B cell (primary cell): ENCODE measurements at regions not wholly inside any gene's neighbourhood (a gene's known extent, or its start where the extent isn't known, plus 50 kb on each side); places are given as distances from the start of the nearest gene placed in this dataset.

Source experiments
- ATAC-seq: fragments of 200-7000 bp; cut with Tn5 transposase; one replicate; pipeline ENCODE4 v1.10.0; 2021; ENCODE audit warnings: low read depth, mild to moderate bottlenecking, moderate number of reproducible peaks, moderate library complexity
- CTCF ChIA-PET: fragments of 350-600 bp; sonication (Branson Sonifier 250); formaldehyde crosslinking; loops from one replicate; lab custom pipeline; 2021; ENCODE audit warnings: antibody characterized with exemption, inconsistent platforms; lab: Charles Lee
- POLR2A ChIA-PET: fragments of 350-600 bp; sonication (Branson Sonifier 250); formaldehyde crosslinking; loops from one replicate; lab custom pipeline; 2021; ENCODE audit warnings: antibody characterized with exemption; lab: Charles Lee
- DNase-seq: peaks from one replicate; pipeline ENCODE4 v3.0.0; 2013
- H2AFZ ChIP-seq: 2 replicates; pipeline ENCODE4 v1.6.1; 2012; ENCODE audit warnings: mild to moderate bottlenecking, low read depth, low read length; ENCODE audit not compliant: insufficient read depth, poor library complexity, severe bottlenecking
- H3K27ac ChIP-seq, 2 donors: 1 replicate in 1 of 2; 2 replicates in 1 of 2; pipeline ENCODE4 v1.5.1; 2012 to 2013; ENCODE audit warnings: low read length in 2 of 2, mild to moderate bottlenecking in 2 of 2, moderate library complexity in 1 of 2
- H3K27me3 ChIP-seq, 4 experiments: fragments of 200-600 bp in 1 of 4; sonication (generic) in 1 of 4; replicated peaks in 1 of 4; 1 replicate in 2 of 4; 2 replicates in 2 of 4; pipeline versions ENCODE4 v1.6.1 to v1.7.0; 2013 to 2016; ENCODE audit warnings: low read length in 3 of 4, mild to moderate bottlenecking in 2 of 4, mixed read lengths in 1 of 4, moderate library complexity in 1 of 4; ENCODE audit not compliant: insufficient read depth in 4 of 4, control insufficient read depth in 3 of 4; ENCODE audit errors: control extremely low read depth in 1 of 4
- H3K36me3 ChIP-seq, 2 experiments: replicated peaks in 1 of 2; 1 replicate in 1 of 2; 2 replicates in 1 of 2; pipeline versions ENCODE4 v1.6.1 to v1.7.1; 2013; ENCODE audit warnings: low read length in 1 of 2; ENCODE audit not compliant: insufficient read depth in 2 of 2, control insufficient read depth in 1 of 2; ENCODE audit errors: control extremely low read depth in 1 of 2, extremely low read depth in 1 of 2
- H3K4me1 ChIP-seq, 2 donors: fragments of 200-600 bp in 1 of 2; sonication (generic) in 1 of 2; 1 replicate in 1 of 2; 2 replicates in 1 of 2; pipeline versions ENCODE4 v1.5.1 to v1.6.1; 2013 to 2017; ENCODE audit warnings: low read length in 2 of 2; ENCODE audit not compliant: control insufficient read depth in 2 of 2, insufficient read depth in 2 of 2
- H3K4me2 ChIP-seq: replicated peaks from 2 replicates; pipeline ENCODE3; 2012; ENCODE audit warnings: mild to moderate bottlenecking, low read depth, low read length; ENCODE audit not compliant: poor library complexity, severe bottlenecking
- H3K4me3 ChIP-seq, 5 experiments: fragments of 200-600 bp in 1 of 5; sonication (generic) in 1 of 5; 1 replicate in 3 of 5; 2 replicates in 2 of 5; pipeline versions ENCODE4 v1.5.1 to v1.7.0; 2011 to 2016; ENCODE audit warnings: low read length in 4 of 5, mild to moderate bottlenecking in 4 of 5, low read depth in 2 of 5, control low read depth in 1 of 5, moderate library complexity in 1 of 5; ENCODE audit not compliant: insufficient read depth in 1 of 5; ENCODE audit errors: control extremely low read depth in 1 of 5, extremely low read depth in 1 of 5
- H3K79me2 ChIP-seq: fragments of 200-600 bp; sonication (generic); one replicate; pipeline ENCODE4 v1.6.0; 2016; ENCODE audit warnings: low read length; ENCODE audit not compliant: control insufficient read depth, insufficient read depth
- H3K9ac ChIP-seq: fragments of 200-600 bp; sonication (generic); 2 replicates; pipeline ENCODE4 v1.6.1; 2017; ENCODE audit warnings: mild to moderate bottlenecking, low read length, moderate library complexity
- H3K9me3 ChIP-seq, 3 donors: one replicate each; pipeline versions ENCODE4 v1.6.1 to v1.7.1; 2013; ENCODE audit warnings: low read length in 2 of 3; ENCODE audit not compliant: control insufficient read depth in 2 of 3, insufficient read depth in 1 of 3; ENCODE audit errors: control extremely low read depth in 1 of 3
- H4K20me1 ChIP-seq: 2 replicates; pipeline ENCODE4 v1.6.0; 2012; ENCODE audit warnings: mild to moderate bottlenecking, low read length; ENCODE audit not compliant: insufficient read depth, control insufficient read depth, poor library complexity, severe bottlenecking
- H3K27ac Mint-ChIP-seq: one replicate; pipeline ENCODE4 v1.8.0; 2021; ENCODE audit warnings: mixed read lengths
- H3K27me3 Mint-ChIP-seq: one replicate; pipeline ENCODE4 v1.8.0; 2021; ENCODE audit warnings: mixed read lengths
- H3K4me1 Mint-ChIP-seq: one replicate; pipeline ENCODE4 v1.8.0; 2021; ENCODE audit warnings: mixed read lengths
- H3K4me3 Mint-ChIP-seq: one replicate; pipeline ENCODE4 v1.8.0; 2021; ENCODE audit warnings: mixed read lengths
- H3K9me3 Mint-ChIP-seq: one replicate; pipeline ENCODE4 v1.8.0; 2022; ENCODE audit warnings: mixed read lengths; ENCODE audit not compliant: insufficient read depth
- CTCF ChIP-seq: fragments of 200-600 bp; IDR thresholded peaks from one replicate; pipeline ENCODE4 v1.8.0; 2022; ENCODE audit warnings: antibody characterized with exemption, mild to moderate bottlenecking
- EZH2 ChIP-seq: IDR thresholded peaks from 2 replicates; pipeline ENCODE4 v1.6.1; 2012; ENCODE audit warnings: borderline replicate concordance, low read depth, mild to moderate bottlenecking, moderate library complexity, low read length; ENCODE audit not compliant: insufficient read depth, poor library complexity, severe bottlenecking
- WGBS: methylation state at CpG from one replicate; pipeline ENCODE4 v1.1.5; 2013; ENCODE audit warnings: missing lambda C conversion rate; ENCODE audit not compliant: insufficient coverage; 5-methylcytosine and 5-hydroxymethylcytosine counted together
- intact Hi-C: fragments of 100-400 bp; cut with micrococcal nuclease; formaldehyde crosslinking; loops from one replicate; pipeline ENCODE4 v1.10.0; 2022

- no peak overlapping the region for H2AFZ ChIP-seq
- ChIA-PET POLR2A (no interaction called here), CTCF (no interaction called here)
- WGBS = no CpG with 5 or more reads among the region's 2 CpGs
- H3K27me3 Mint-ChIP-seq = peaks cover 9% of the 10 kb centered on the region
- peaks cover 0 to 4% (median 0%) of the 10 kb centered on the region in 4 experiments for H3K27me3 ChIP-seq
- H3K4me2 ChIP-seq = no peak overlapping the region
- no peak overlapping the region for H3K9ac ChIP-seq
- no peaks in the 10 kb centered on the region for H3K9me3 ChIP-seq
- no peak overlapping the region for H3K27ac ChIP-seq
- ATAC-seq (no peak), DNase-seq (no peak)
- H3K79me2 ChIP-seq = no peaks in the 10 kb centered on the region
- no peaks in the 10 kb centered on the region for H3K4me1 Mint-ChIP-seq
- TF ChIP-seq EZH2 (no peak), CTCF (no peak)
- H3K4me3 Mint-ChIP-seq = no peak overlapping the region
- no peaks in the 10 kb centered on the region for H3K36me3 ChIP-seq
- no peaks in the 10 kb centered on the region for H3K4me1 ChIP-seq
- no peak overlapping the region for H3K4me3 ChIP-seq
- intact Hi-C loops = no loop called here
- no peaks in the 10 kb centered on the region for H4K20me1 ChIP-seq
- no peaks in the 10 kb centered on the region for H3K9me3 Mint-ChIP-seq
- no peak overlapping the region for H3K27ac Mint-ChIP-seq
These were observed 285.5 kb upstream of the SLCO3A1 start for GRCh38 chr15:91568036-91568435.

- TF ChIP-seq EZH2 (no peak), CTCF (no peak)
- no peak overlapping the region for H3K9ac ChIP-seq
- Mint-ChIP-seq H3K4me1 (no peaks in the 10 kb centered on the region), H3K4me3 (no peak overlapping the region), H3K27ac (no peak overlapping the region), H3K9me3 (no peaks in the 10 kb centered on the region), H3K27me3 (peaks cover 9% of the 10 kb centered on the region)
- H3K27me3 ChIP-seq = peaks cover 0 to 4% (median 0%) of the 10 kb centered on the region in 4 experiments
- no peaks in the 10 kb centered on the region for H3K79me2 ChIP-seq
- no peaks in the 10 kb centered on the region for H3K4me1 ChIP-seq
- no peaks in the 10 kb centered on the region for H3K36me3 ChIP-seq
- no peak overlapping the region for H3K4me2 ChIP-seq
- intact Hi-C loops = no loop called here
- H3K27ac ChIP-seq = no peak overlapping the region
- WGBS = 74% methylated on average over 3 of the region's 5 CpGs
- DNase-seq = no peak
- POLR2A ChIA-PET = no interaction called here
- H3K4me3 ChIP-seq = no peak overlapping the region
- no peaks in the 10 kb centered on the region for H4K20me1 ChIP-seq
- CTCF ChIA-PET = no interaction called here
- no peak for ATAC-seq
- H2AFZ ChIP-seq = no peak overlapping the region
- no peaks in the 10 kb centered on the region for H3K9me3 ChIP-seq
These were observed 281.4 kb upstream of the SLCO3A1 start for GRCh38 chr15:91572110-91572509.
